ENCODE measurements at regions not wholly inside any gene's neighbourhood (a gene's known extent, or its start where the extent isn't known, plus 50 kb on each side); places are given as distances from the start of the nearest gene placed in this dataset.
"Not testable (repeated sequence)": the region's sequence is repeated elsewhere in the genome, so short reads cannot be mapped to it uniquely, and the experiment has no call there.

GRCh38 chr6:27809067-27809938 is 102.9 kb downstream of the OR2B2 start:
- no peaks in the 10 kb centered on the region for H3K36me3 Mint-ChIP-seq (ENCODE audit: low read depth)
- peaks cover 7% of the 10 kb centered on the region for H3K27me3 Mint-ChIP-seq (ENCODE audit: low read depth)
- no peak for TF ChIP-seq CTCF (conservative IDR thresholded peaks at IDR 0.05)
- peak overlapping the region; percentile 97 for H3K4me3 Mint-ChIP-seq
- peak overlapping the region; percentile 99 for H3K27ac Mint-ChIP-seq (ENCODE audit: unreplicated experiment)
- peaks cover 80% of the 10 kb centered on the region for H3K4me1 Mint-ChIP-seq
- no peak for DNase-seq (ENCODE audit: low read depth, low spot score)
- no peaks in the 10 kb centered on the region for H3K9me3 Mint-ChIP-seq

- not testable (repeated sequence) for H3K27me3 Mint-ChIP-seq (ENCODE audit: low read depth); H3K9me3 Mint-ChIP-seq; H3K36me3 Mint-ChIP-seq (ENCODE audit: low read depth); DNase-seq (ENCODE audit: low read depth, low spot score)
- H3K4me3 Mint-ChIP-seq: peak overlapping the region; percentile 97
- H3K27ac Mint-ChIP-seq (ENCODE audit: unreplicated experiment): peak overlapping the region; percentile 97
- H3K4me1 Mint-ChIP-seq: peaks cover 72% of the 10 kb centered on the region
Measured at GRCh38 chr6:27808242-27809066, 103.7 kb downstream of the OR2B2 start.

GRCh38 chr6:27807441-27808241 is 104.6 kb downstream of the OR2B2 start:
- H3K27me3 Mint-ChIP-seq (ENCODE audit: low read depth); H3K9me3 Mint-ChIP-seq; H3K36me3 Mint-ChIP-seq (ENCODE audit: low read depth): not testable (repeated sequence)
- H3K4me3 Mint-ChIP-seq: peak overlapping the region; percentile 97
- peaks cover 64% of the 10 kb centered on the region for H3K4me1 Mint-ChIP-seq
- H3K27ac Mint-ChIP-seq (ENCODE audit: unreplicated experiment): peak overlapping the region; percentile 97
- DNase-seq (ENCODE audit: low read depth, low spot score): peak; percentile 50

GRCh38 chr6:27806981-27807440 is 105.2 kb downstream of the OR2B2 start:
- Mint-ChIP-seq H3K4me1 (peaks cover 60% of the 10 kb centered on the region), H3K36me3 (ENCODE audit: low read depth) (no peaks in the 10 kb centered on the region), H3K4me3 (peak overlapping the region; percentile 97), H3K27ac (ENCODE audit: unreplicated experiment) (peak overlapping the region; percentile 97), H3K9me3 (no peaks in the 10 kb centered on the region), H3K27me3 (ENCODE audit: low read depth) (peaks cover 7% of the 10 kb centered on the region)
- peak; percentile 31 for DNase-seq (ENCODE audit: low read depth, low spot score)
- no peak for TF ChIP-seq CTCF (conservative IDR thresholded peaks at IDR 0.05)

GRCh38 chr6:27805347-27805746 is 106.8 kb downstream of the OR2B2 start:
- peaks cover 7% of the 10 kb centered on the region for H3K27me3 Mint-ChIP-seq (ENCODE audit: low read depth)
- peak overlapping the region; percentile 14 for H3K4me3 Mint-ChIP-seq
- DNase-seq (ENCODE audit: low read depth, low spot score): no peak
- TF ChIP-seq CTCF (conservative IDR thresholded peaks at IDR 0.05): no peak
- H3K4me1 Mint-ChIP-seq: peaks cover 44% of the 10 kb centered on the region
- no peak overlapping the region for H3K27ac Mint-ChIP-seq (ENCODE audit: unreplicated experiment)
- no peaks in the 10 kb centered on the region for H3K9me3 Mint-ChIP-seq
- no peaks in the 10 kb centered on the region for H3K36me3 Mint-ChIP-seq (ENCODE audit: low read depth)

GRCh38 chr6:27804851-27805250 is 107.3 kb downstream of the OR2B2 start:
- no peaks in the 10 kb centered on the region for H3K9me3 Mint-ChIP-seq
- TF ChIP-seq CTCF (conservative IDR thresholded peaks at IDR 0.05): no peak
- no peak overlapping the region for H3K4me3 Mint-ChIP-seq
- no peak for DNase-seq (ENCODE audit: low read depth, low spot score)
- no peak overlapping the region for H3K27ac Mint-ChIP-seq (ENCODE audit: unreplicated experiment)
- peaks cover 39% of the 10 kb centered on the region for H3K4me1 Mint-ChIP-seq
- H3K27me3 Mint-ChIP-seq (ENCODE audit: low read depth): peaks cover 5% of the 10 kb centered on the region
- H3K36me3 Mint-ChIP-seq (ENCODE audit: low read depth): no peaks in the 10 kb centered on the region
